D721Med (cell line): ENCODE measurements at regions not wholly inside any gene's neighbourhood (a gene's known extent, or its start where the extent isn't known, plus 50 kb on each side); places are given as distances from the start of the nearest gene placed in this dataset.

Source experiments
- DNase-seq: peaks from one replicate; pipeline ENCODE4 v3.0.0; 2011; ENCODE audit warnings: low spot score; ENCODE audit not compliant: insufficient read length
- FAIRE-seq: peaks from 2 replicates; lab custom pipeline; 2011; peaks lifted over from hg19 to GRCh38; lab: Jason Lieb, UNC
- TF ChIP-seq, protein P1 (sequence below): IDR thresholded peaks from 2 replicates; pipeline ENCODE4 v1.5.1; 2012; ENCODE audit warnings: mild to moderate bottlenecking, control low read depth; ENCODE audit not compliant: insufficient read depth; ENCODE audit errors: missing control alignments

- DNase-seq (no peak), FAIRE-seq (no peak)
- TF ChIP-seq, protein P1, sequence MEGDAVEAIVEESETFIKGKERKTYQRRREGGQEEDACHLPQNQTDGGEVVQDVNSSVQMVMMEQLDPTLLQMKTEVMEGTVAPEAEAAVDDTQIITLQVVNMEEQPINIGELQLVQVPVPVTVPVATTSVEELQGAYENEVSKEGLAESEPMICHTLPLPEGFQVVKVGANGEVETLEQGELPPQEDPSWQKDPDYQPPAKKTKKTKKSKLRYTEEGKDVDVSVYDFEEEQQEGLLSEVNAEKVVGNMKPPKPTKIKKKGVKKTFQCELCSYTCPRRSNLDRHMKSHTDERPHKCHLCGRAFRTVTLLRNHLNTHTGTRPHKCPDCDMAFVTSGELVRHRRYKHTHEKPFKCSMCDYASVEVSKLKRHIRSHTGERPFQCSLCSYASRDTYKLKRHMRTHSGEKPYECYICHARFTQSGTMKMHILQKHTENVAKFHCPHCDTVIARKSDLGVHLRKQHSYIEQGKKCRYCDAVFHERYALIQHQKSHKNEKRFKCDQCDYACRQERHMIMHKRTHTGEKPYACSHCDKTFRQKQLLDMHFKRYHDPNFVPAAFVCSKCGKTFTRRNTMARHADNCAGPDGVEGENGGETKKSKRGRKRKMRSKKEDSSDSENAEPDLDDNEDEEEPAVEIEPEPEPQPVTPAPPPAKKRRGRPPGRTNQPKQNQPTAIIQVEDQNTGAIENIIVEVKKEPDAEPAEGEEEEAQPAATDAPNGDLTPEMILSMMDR = no peak
Measured at GRCh38 chr2:79253243-79253774, 93.8 kb upstream of the REG3A start.

DNA sequence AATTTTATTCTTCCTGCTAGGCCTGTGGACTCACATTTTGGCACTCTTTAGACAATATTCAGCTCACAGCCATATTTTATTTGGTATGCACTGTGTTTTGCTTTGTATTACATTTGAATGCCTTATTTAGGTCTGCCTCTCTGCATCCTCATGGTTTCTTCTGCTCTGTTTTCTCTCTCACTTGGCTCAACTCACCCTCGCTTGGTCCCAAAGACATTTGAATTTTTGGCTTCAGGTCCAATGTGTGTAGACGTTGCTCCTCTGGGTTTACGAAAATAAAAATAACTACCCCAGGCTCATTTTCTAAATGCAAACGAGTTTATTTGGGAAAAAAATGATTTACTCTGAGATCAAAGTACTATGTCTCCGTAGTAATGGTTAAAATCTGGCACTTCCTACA is 91.1 kb upstream of the REG3A start:
- FAIRE-seq (no peak), DNase-seq (no peak)
- TF ChIP-seq, protein P1 = no peak

GRCh38 chr2:79248776-79249175 is 89.2 kb upstream of the REG3A start:
- TF ChIP-seq, protein P1 = no peak
- FAIRE-seq (no peak), DNase-seq (no peak)

- FAIRE-seq (no peak), DNase-seq (no peak)
- TF ChIP-seq, protein P1 = no peak
Measured at GRCh38 chr2:79235135-79235534, 75.6 kb upstream of the REG3A start.

- FAIRE-seq = no peak
- TF ChIP-seq, protein P1 = peak; percentile 19
- DNase-seq = no peak
Measured at GRCh38 chr2:79223539-79223938, 64.0 kb upstream of the REG3A start.

GRCh38 chr2:79219383-79219988 is 59.9 kb upstream of the REG3A start:
- DNase-seq (no peak), FAIRE-seq (peak; percentile 89)
- TF ChIP-seq, protein P1 = peak; percentile 84

- DNase-seq (no peak), FAIRE-seq (no peak)
- TF ChIP-seq, protein P1 = no peak
Measured at GRCh38 chr2:79210274-79210917, 50.8 kb upstream of the REG3A start.
